ENCODE measurements at regions not wholly inside any gene's neighbourhood (a gene's known extent, or its start where the extent isn't known, plus 50 kb on each side); places are given as distances from the start of the nearest gene placed in this dataset.

GRCh38 chr6:68575765-68576439 is 59.2 kb upstream of the ADGRB3 start:
- H3K4me1 Mint-ChIP-seq: peaks cover 19% of the 10 kb centered on the region
- H3K9me3 Mint-ChIP-seq: peaks cover 13% of the 10 kb centered on the region
- TF ChIP-seq, protein P1, sequence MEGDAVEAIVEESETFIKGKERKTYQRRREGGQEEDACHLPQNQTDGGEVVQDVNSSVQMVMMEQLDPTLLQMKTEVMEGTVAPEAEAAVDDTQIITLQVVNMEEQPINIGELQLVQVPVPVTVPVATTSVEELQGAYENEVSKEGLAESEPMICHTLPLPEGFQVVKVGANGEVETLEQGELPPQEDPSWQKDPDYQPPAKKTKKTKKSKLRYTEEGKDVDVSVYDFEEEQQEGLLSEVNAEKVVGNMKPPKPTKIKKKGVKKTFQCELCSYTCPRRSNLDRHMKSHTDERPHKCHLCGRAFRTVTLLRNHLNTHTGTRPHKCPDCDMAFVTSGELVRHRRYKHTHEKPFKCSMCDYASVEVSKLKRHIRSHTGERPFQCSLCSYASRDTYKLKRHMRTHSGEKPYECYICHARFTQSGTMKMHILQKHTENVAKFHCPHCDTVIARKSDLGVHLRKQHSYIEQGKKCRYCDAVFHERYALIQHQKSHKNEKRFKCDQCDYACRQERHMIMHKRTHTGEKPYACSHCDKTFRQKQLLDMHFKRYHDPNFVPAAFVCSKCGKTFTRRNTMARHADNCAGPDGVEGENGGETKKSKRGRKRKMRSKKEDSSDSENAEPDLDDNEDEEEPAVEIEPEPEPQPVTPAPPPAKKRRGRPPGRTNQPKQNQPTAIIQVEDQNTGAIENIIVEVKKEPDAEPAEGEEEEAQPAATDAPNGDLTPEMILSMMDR (IDR thresholded peaks at IDR 0.05): no peak
- no peaks in the 10 kb centered on the region for H3K36me3 Mint-ChIP-seq (ENCODE audit: low read depth)
- peak; percentile 65 for DNase-seq
- no peak overlapping the region for H3K27ac Mint-ChIP-seq
- no peaks in the 10 kb centered on the region for H3K27me3 Mint-ChIP-seq (ENCODE audit: low read depth, poor library complexity)
- peak overlapping the region; percentile 72 for H3K4me3 Mint-ChIP-seq

GRCh38 chr6:68572975-68573374 is 62.1 kb upstream of the ADGRB3 start:
- H3K4me1 Mint-ChIP-seq: peaks cover 19% of the 10 kb centered on the region
- TF ChIP-seq, protein P1 (IDR thresholded peaks at IDR 0.05): no peak

DNA sequence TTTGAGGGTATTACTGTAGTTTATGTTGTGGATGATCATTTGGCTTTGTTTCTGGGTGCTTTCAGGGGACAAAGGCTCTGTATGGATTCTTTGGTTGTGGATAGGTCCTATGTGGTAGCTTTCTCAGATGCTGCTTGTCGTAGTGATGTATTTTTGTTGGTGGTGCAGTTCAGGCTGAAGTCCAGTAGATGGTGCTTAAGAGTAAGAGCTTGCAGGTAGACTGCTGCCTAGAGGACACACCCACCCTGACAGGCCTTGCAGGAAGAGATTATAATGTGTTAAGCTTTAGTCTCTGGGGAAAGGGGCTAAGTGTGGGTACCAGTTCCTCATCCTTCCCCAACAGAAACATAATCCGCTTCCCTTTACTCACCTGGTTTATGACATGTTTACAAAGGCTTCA is 62.6 kb upstream of the ADGRB3 start:
- DNase-seq: peak; percentile 30
- no peaks in the 10 kb centered on the region for H3K36me3 Mint-ChIP-seq (ENCODE audit: low read depth)
- TF ChIP-seq, protein P1 (IDR thresholded peaks at IDR 0.05): peak; percentile 50
- H3K4me3 Mint-ChIP-seq: no peak overlapping the region
- H3K9me3 Mint-ChIP-seq: peaks cover 34% of the 10 kb centered on the region
- H3K27me3 Mint-ChIP-seq (ENCODE audit: low read depth, poor library complexity): no peaks in the 10 kb centered on the region
- no peak overlapping the region for H3K27ac Mint-ChIP-seq
- H3K4me1 Mint-ChIP-seq: peaks cover 19% of the 10 kb centered on the region

More at GRCh38 chr6:68572975-68573374, 62.1 kb upstream of the ADGRB3 start:
- H3K4me3 Mint-ChIP-seq: no peak overlapping the region
- no peak for DNase-seq
- peaks cover 30% of the 10 kb centered on the region for H3K9me3 Mint-ChIP-seq
- H3K27me3 Mint-ChIP-seq (ENCODE audit: low read depth, poor library complexity): no peaks in the 10 kb centered on the region
- no peak overlapping the region for H3K27ac Mint-ChIP-seq
- H3K36me3 Mint-ChIP-seq (ENCODE audit: low read depth): no peaks in the 10 kb centered on the region

GRCh38 chr6:68559716-68560115 is 75.4 kb upstream of the ADGRB3 start:
- H3K27me3 Mint-ChIP-seq (ENCODE audit: low read depth, poor library complexity): no peaks in the 10 kb centered on the region
- DNase-seq: peak; percentile 21
- no peaks in the 10 kb centered on the region for H3K9me3 Mint-ChIP-seq
- H3K4me3 Mint-ChIP-seq: no peak overlapping the region
- TF ChIP-seq, protein P1 (IDR thresholded peaks at IDR 0.05): no peak
- no peak overlapping the region for H3K27ac Mint-ChIP-seq
- peaks cover 12% of the 10 kb centered on the region for H3K4me1 Mint-ChIP-seq
- no peaks in the 10 kb centered on the region for H3K36me3 Mint-ChIP-seq (ENCODE audit: low read depth)

DNA sequence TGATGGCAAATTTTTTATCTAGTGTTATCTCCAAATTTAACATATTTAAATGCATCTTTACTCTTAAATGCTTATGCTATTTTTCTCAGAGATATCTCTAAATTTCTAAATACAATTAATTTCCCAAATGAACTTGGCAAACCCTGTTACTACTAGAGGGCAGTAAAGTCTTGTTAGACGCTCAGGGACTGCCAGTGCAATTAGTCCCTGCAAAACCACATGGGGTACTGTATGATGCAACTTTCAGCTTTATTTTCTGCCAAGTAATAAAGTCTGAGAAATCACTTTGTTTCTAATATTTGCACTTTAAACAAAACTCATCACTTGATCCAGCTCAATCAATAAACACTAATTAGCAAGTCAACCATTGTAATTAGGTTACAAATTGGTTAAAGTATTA is 76.0 kb upstream of the ADGRB3 start:
- DNase-seq: no peak
- H3K27ac Mint-ChIP-seq: no peak overlapping the region
- H3K27me3 Mint-ChIP-seq (ENCODE audit: low read depth, poor library complexity): no peaks in the 10 kb centered on the region
- no peak overlapping the region for H3K4me3 Mint-ChIP-seq
- no peaks in the 10 kb centered on the region for H3K9me3 Mint-ChIP-seq
- H3K4me1 Mint-ChIP-seq: peaks cover 12% of the 10 kb centered on the region
- TF ChIP-seq, protein P1 (IDR thresholded peaks at IDR 0.05): no peak
- no peaks in the 10 kb centered on the region for H3K36me3 Mint-ChIP-seq (ENCODE audit: low read depth)

DNA sequence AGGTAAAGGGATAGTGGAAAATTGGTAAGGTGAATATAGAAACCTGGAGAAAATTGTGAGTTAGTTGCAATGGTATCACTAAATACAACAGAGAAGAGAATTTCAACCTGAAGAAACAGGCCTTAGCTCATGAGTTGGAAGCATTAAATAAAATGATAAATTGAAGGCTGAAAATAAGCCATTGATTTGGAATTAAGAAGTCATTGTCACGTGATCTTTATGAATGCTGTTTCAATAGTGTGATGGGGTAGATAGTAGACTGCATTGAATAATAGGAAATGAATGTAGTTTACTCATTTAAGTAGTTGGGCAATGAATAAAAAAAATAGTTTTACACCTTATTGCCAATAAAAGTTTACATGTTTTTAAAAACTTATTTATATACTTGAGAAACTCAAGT is 88.5 kb upstream of the ADGRB3 start:
- Mint-ChIP-seq H3K27me3 (ENCODE audit: low read depth, poor library complexity) (peaks cover 4% of the 10 kb centered on the region), H3K27ac (no peak overlapping the region), H3K9me3 (peaks cover 6% of the 10 kb centered on the region), H3K4me3 (no peak overlapping the region), H3K4me1 (no peaks in the 10 kb centered on the region), H3K36me3 (ENCODE audit: low read depth) (no peaks in the 10 kb centered on the region)
- TF ChIP-seq, protein P1 (IDR thresholded peaks at IDR 0.05): no peak
- DNase-seq: no peak
